Sigmoid colon (tissue), 3 donors: ENCODE measurements at regions not wholly inside any gene's neighbourhood (a gene's known extent, or its start where the extent isn't known, plus 50 kb on each side); places are given as distances from the start of the nearest gene placed in this dataset.

ENCODE experiments used
- POLR2A ChIP-seq, 2 donors: fragments of 450-650 bp; IDR thresholded peaks; one replicate each; pipeline ENCODE4 v1.6.1; 2016; ENCODE audit warnings: antibody characterized with exemption in 2 of 2, mild to moderate bottlenecking in 2 of 2, moderate library complexity in 2 of 2
- TF ChIP-seq, protein P1 (sequence below), 4 experiments: fragments of 450-650 bp in 3 of 4; fragments of 200-600 bp in 1 of 4; IDR thresholded peaks; one replicate each; pipeline ENCODE4 v1.5.1; 2016 to 2019; ENCODE audit warnings: antibody characterized with exemption in 4 of 4, mild to moderate bottlenecking in 3 of 4, moderate library complexity in 2 of 4

DNA sequence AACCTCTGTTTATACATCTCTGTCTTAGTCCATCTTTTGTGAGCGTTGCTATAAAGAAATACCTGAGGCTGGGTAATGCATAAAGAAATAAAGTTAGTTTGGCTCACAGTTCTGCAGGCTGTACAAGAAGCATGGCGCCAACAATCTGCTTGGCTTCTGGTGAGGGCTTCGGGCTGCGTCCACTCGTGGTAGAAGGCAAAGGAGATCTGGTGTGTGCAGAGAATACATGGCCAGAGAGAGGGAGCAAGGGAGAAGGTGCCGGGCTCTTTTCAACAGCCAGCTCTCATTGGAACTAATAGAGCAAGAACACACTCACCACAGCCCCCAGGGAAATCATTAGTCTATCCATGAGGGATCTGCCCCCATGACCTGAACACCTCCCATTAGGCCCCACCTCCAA is 100.3 kb upstream of the SRSF6 start:
- TF ChIP-seq, protein P1, sequence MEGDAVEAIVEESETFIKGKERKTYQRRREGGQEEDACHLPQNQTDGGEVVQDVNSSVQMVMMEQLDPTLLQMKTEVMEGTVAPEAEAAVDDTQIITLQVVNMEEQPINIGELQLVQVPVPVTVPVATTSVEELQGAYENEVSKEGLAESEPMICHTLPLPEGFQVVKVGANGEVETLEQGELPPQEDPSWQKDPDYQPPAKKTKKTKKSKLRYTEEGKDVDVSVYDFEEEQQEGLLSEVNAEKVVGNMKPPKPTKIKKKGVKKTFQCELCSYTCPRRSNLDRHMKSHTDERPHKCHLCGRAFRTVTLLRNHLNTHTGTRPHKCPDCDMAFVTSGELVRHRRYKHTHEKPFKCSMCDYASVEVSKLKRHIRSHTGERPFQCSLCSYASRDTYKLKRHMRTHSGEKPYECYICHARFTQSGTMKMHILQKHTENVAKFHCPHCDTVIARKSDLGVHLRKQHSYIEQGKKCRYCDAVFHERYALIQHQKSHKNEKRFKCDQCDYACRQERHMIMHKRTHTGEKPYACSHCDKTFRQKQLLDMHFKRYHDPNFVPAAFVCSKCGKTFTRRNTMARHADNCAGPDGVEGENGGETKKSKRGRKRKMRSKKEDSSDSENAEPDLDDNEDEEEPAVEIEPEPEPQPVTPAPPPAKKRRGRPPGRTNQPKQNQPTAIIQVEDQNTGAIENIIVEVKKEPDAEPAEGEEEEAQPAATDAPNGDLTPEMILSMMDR (IDR thresholded peaks at IDR 0.05) = no peak
- no peak for TF ChIP-seq POLR2A (IDR thresholded peaks at IDR 0.05)
